ENCODE measurements at regions not wholly inside any gene's neighbourhood (a gene's known extent, or its start where the extent isn't known, plus 50 kb on each side); places are given as distances from the start of the nearest gene placed in this dataset.

GRCh38 chr12:61848893-61849292 lies 411.3 kb upstream of the USP15 start:
- Histone ChIP-seq H3K4me3 (ENCODE audit: extremely low read depth, insufficient read depth, low read length, poor library complexity, severe bottlenecking) (no peak overlapping the region), H3K36me3 (ENCODE audit: control insufficient read depth, insufficient read depth, low read length) (no peaks in the 10 kb centered on the region), H3K27ac (ENCODE audit: low read depth, low read length, severe bottlenecking) (no peak overlapping the region), H3K4me1 (ENCODE audit: control insufficient read depth, insufficient read depth, low read length, poor library complexity, severe bottlenecking) (no peaks in the 10 kb centered on the region), H3K9me3 (ENCODE audit: control insufficient read depth, low read length) (peaks cover under 1% of the 10 kb centered on the region)
- WGBS, 2 experiments (ENCODE audit: insufficient coverage in 2 of 2) = 83 to 100% methylated on average over 1 to 3 of the region's 7 CpGs

- Histone ChIP-seq H3K4me1 (ENCODE audit: control insufficient read depth, insufficient read depth, low read length, poor library complexity, severe bottlenecking) (no peaks in the 10 kb centered on the region), H3K36me3 (ENCODE audit: control insufficient read depth, insufficient read depth, low read length) (no peaks in the 10 kb centered on the region), H3K27ac (ENCODE audit: low read depth, low read length, severe bottlenecking) (no peak overlapping the region), H3K4me3 (ENCODE audit: extremely low read depth, insufficient read depth, low read length, poor library complexity, severe bottlenecking) (no peak overlapping the region), H3K9me3 (ENCODE audit: control insufficient read depth, low read length) (peaks cover 6% of the 10 kb centered on the region)
Observed at GRCh38 chr12:61853945-61854344, 406.3 kb upstream of the USP15 start.

- peak overlapping the region; percentile 6 for H3K27ac ChIP-seq (ENCODE audit: low read depth, low read length, severe bottlenecking)
- no peaks in the 10 kb centered on the region for H3K36me3 ChIP-seq (ENCODE audit: control insufficient read depth, insufficient read depth, low read length)
- H3K9me3 ChIP-seq (ENCODE audit: control insufficient read depth, low read length) = peaks cover 6% of the 10 kb centered on the region
- H3K4me1 ChIP-seq (ENCODE audit: control insufficient read depth, insufficient read depth, low read length, poor library complexity, severe bottlenecking) = no peaks in the 10 kb centered on the region
- no peak overlapping the region for H3K4me3 ChIP-seq (ENCODE audit: extremely low read depth, insufficient read depth, low read length, poor library complexity, severe bottlenecking)
Observed at GRCh38 chr12:61854902-61855301, 405.3 kb upstream of the USP15 start.

GRCh38 chr12:61857968-61858367 lies 402.2 kb upstream of the USP15 start:
- H3K9me3 ChIP-seq (ENCODE audit: control insufficient read depth, low read length) = peaks cover 6% of the 10 kb centered on the region
- 88 to 90% methylated on average over 1 of the region's 2 CpGs for WGBS, 2 experiments (ENCODE audit: insufficient coverage in 2 of 2)
- H3K4me1 ChIP-seq (ENCODE audit: control insufficient read depth, insufficient read depth, low read length, poor library complexity, severe bottlenecking) = no peaks in the 10 kb centered on the region
- no peak overlapping the region for H3K4me3 ChIP-seq (ENCODE audit: extremely low read depth, insufficient read depth, low read length, poor library complexity, severe bottlenecking)
- H3K27ac ChIP-seq (ENCODE audit: low read depth, low read length, severe bottlenecking) = no peak overlapping the region
- no peaks in the 10 kb centered on the region for H3K36me3 ChIP-seq (ENCODE audit: control insufficient read depth, insufficient read depth, low read length)

GRCh38 chr12:61860451-61860850 lies 399.8 kb upstream of the USP15 start:
- H3K4me3 ChIP-seq (ENCODE audit: extremely low read depth, insufficient read depth, low read length, poor library complexity, severe bottlenecking) = no peak overlapping the region
- H3K36me3 ChIP-seq (ENCODE audit: control insufficient read depth, insufficient read depth, low read length) = no peaks in the 10 kb centered on the region
- H3K4me1 ChIP-seq (ENCODE audit: control insufficient read depth, insufficient read depth, low read length, poor library complexity, severe bottlenecking) = no peaks in the 10 kb centered on the region
- no peaks in the 10 kb centered on the region for H3K9me3 ChIP-seq (ENCODE audit: control insufficient read depth, low read length)
- H3K27ac ChIP-seq (ENCODE audit: low read depth, low read length, severe bottlenecking) = peak overlapping the region; percentile 17

- H3K36me3 ChIP-seq (ENCODE audit: control insufficient read depth, insufficient read depth, low read length) = no peaks in the 10 kb centered on the region
- no peak overlapping the region for H3K27ac ChIP-seq (ENCODE audit: low read depth, low read length, severe bottlenecking)
- no peaks in the 10 kb centered on the region for H3K9me3 ChIP-seq (ENCODE audit: control insufficient read depth, low read length)
- no peaks in the 10 kb centered on the region for H3K4me1 ChIP-seq (ENCODE audit: control insufficient read depth, insufficient read depth, low read length, poor library complexity, severe bottlenecking)
- WGBS, 2 experiments (ENCODE audit: insufficient coverage in 2 of 2) = 79 to 100% methylated on average over 1 to 2 of the region's 2 CpGs
- no peak overlapping the region for H3K4me3 ChIP-seq (ENCODE audit: extremely low read depth, insufficient read depth, low read length, poor library complexity, severe bottlenecking)
Observed at GRCh38 chr12:61862986-61863385, 397.2 kb upstream of the USP15 start.

DNA sequence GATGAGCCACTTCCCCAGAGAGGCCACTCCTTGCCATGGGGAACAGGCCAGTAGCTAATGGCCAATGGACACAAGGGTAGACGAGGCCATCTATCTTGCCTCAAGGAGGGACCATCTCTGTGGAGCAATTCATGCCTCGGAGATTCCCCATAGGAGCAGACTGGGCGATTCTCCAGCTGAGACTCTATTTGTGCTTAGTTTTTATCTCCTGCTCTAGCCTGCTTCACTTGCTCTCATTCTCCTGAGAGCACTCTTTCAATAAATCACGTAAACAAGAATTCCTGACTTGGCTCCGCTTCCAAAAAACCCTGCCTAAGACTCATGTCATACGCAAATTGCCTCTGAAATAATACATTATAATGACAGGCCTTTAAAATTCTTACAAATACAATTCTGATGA lies 396.4 kb upstream of the USP15 start:
- H3K36me3 ChIP-seq (ENCODE audit: control insufficient read depth, insufficient read depth, low read length) = no peaks in the 10 kb centered on the region
- 95% methylated on average over 6 of the region's 6 CpGs for WGBS, 2 experiments (ENCODE audit: insufficient coverage in 2 of 2)
- H3K4me3 ChIP-seq (ENCODE audit: extremely low read depth, insufficient read depth, low read length, poor library complexity, severe bottlenecking) = no peak overlapping the region
- no peak overlapping the region for H3K27ac ChIP-seq (ENCODE audit: low read depth, low read length, severe bottlenecking)
- no peaks in the 10 kb centered on the region for H3K9me3 ChIP-seq (ENCODE audit: control insufficient read depth, low read length)
- H3K4me1 ChIP-seq (ENCODE audit: control insufficient read depth, insufficient read depth, low read length, poor library complexity, severe bottlenecking) = no peaks in the 10 kb centered on the region

DNA sequence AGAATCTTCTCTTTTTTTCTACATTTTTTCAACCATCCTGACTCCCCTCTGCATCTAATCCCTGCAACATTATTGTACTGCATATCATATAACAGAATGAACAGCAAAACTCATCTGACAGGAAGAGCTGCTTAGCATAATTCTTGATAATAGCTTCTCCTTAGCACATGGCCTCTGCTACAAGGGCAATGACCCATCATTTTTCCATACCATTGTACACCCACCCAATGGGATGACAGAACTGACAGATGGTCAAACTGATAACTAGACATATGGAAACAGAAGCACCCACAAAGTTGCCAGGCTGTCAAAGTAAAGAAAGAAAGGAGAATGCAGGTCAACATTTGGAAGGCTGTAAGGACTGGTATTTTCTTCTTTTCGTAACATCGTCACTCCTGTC lies 390.4 kb upstream of the USP15 start:
- Histone ChIP-seq H3K4me1 (ENCODE audit: control insufficient read depth, insufficient read depth, low read length, poor library complexity, severe bottlenecking) (no peaks in the 10 kb centered on the region), H3K27ac (ENCODE audit: low read depth, low read length, severe bottlenecking) (no peak overlapping the region), H3K4me3 (ENCODE audit: extremely low read depth, insufficient read depth, low read length, poor library complexity, severe bottlenecking) (no peak overlapping the region), H3K9me3 (ENCODE audit: control insufficient read depth, low read length) (no peaks in the 10 kb centered on the region), H3K36me3 (ENCODE audit: control insufficient read depth, insufficient read depth, low read length) (no peaks in the 10 kb centered on the region)
- WGBS, 2 experiments (ENCODE audit: insufficient coverage in 2 of 2) = 80% methylated on average over 1 of the region's 2 CpGs; no CpG with 5 or more reads in 1 of the 2 experiments

- Histone ChIP-seq H3K4me3 (ENCODE audit: extremely low read depth, insufficient read depth, low read length, poor library complexity, severe bottlenecking) (no peak overlapping the region), H3K36me3 (ENCODE audit: control insufficient read depth, insufficient read depth, low read length) (no peaks in the 10 kb centered on the region), H3K27ac (ENCODE audit: low read depth, low read length, severe bottlenecking) (no peak overlapping the region), H3K9me3 (ENCODE audit: control insufficient read depth, low read length) (no peaks in the 10 kb centered on the region), H3K4me1 (ENCODE audit: control insufficient read depth, insufficient read depth, low read length, poor library complexity, severe bottlenecking) (no peaks in the 10 kb centered on the region)
- 80% methylated on average over 2 of the region's 3 CpGs; no CpG with 5 or more reads in 1 of the 2 experiments for WGBS, 2 experiments (ENCODE audit: insufficient coverage in 2 of 2)
Observed at GRCh38 chr12:61870658-61871484, 389.3 kb upstream of the USP15 start.

- H3K4me1 ChIP-seq (ENCODE audit: control insufficient read depth, insufficient read depth, low read length, poor library complexity, severe bottlenecking) = no peaks in the 10 kb centered on the region
- no peak overlapping the region for H3K27ac ChIP-seq (ENCODE audit: low read depth, low read length, severe bottlenecking)
- no peaks in the 10 kb centered on the region for H3K9me3 ChIP-seq (ENCODE audit: control insufficient read depth, low read length)
- no peaks in the 10 kb centered on the region for H3K36me3 ChIP-seq (ENCODE audit: control insufficient read depth, insufficient read depth, low read length)
- WGBS, 2 experiments (ENCODE audit: insufficient coverage in 2 of 2) = 100% methylated on average over 1 of the region's 5 CpGs
- H3K4me3 ChIP-seq (ENCODE audit: extremely low read depth, insufficient read depth, low read length, poor library complexity, severe bottlenecking) = no peak overlapping the region
Observed at GRCh38 chr12:61871485-61871810, 388.8 kb upstream of the USP15 start.

DNA sequence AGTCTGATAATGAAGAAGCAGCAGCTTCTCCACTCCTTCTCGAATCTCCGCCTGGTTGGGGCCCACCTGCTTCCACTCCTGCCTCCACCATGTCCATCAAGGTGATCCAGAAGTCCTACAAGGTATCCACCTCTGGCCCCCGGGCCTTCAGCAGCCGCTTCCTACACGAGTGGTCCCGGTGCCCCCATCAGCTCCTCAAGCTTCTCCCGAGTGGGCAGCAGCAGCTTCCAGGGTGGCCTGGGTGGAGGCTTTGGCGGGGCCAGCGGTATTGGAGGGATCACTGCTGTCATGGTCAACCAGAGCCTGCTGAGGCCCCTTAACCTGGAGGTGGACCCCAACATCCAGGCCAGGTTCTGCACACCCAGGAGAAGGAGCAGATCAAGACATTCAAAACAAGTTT lies 381.0 kb upstream of the USP15 start:
- Histone ChIP-seq H3K4me1 (ENCODE audit: control insufficient read depth, insufficient read depth, low read length, poor library complexity, severe bottlenecking) (no peaks in the 10 kb centered on the region), H3K9me3 (ENCODE audit: control insufficient read depth, low read length) (no peaks in the 10 kb centered on the region), H3K27ac (ENCODE audit: low read depth, low read length, severe bottlenecking) (no peak overlapping the region), H3K36me3 (ENCODE audit: control insufficient read depth, insufficient read depth, low read length) (no peaks in the 10 kb centered on the region), H3K4me3 (ENCODE audit: extremely low read depth, insufficient read depth, low read length, poor library complexity, severe bottlenecking) (no peak overlapping the region)
- 92 to 94% methylated on average over 6 to 9 of the region's 9 CpGs for WGBS, 2 experiments (ENCODE audit: insufficient coverage in 2 of 2)
